Suprapubic skin (tissue), 4 donors: ENCODE measurements at regions not wholly inside any gene's neighbourhood (a gene's known extent, or its start where the extent isn't known, plus 50 kb on each side); places are given as distances from the start of the nearest gene placed in this dataset.

Experiments
- DNase-seq, 2 donors: peaks; one replicate each; pipeline ENCODE4 v3.0.0-alpha.2; 2019; ENCODE audit warnings: low spot score in 2 of 2
- H3K27ac ChIP-seq: fragments of 200-600 bp; sonication (generic); one replicate; pipeline ENCODE4 v1.5.1; 2019
- H3K27me3 ChIP-seq: fragments of 200-600 bp; sonication (generic); one replicate; pipeline ENCODE4 v1.5.1; 2019
- H3K36me3 ChIP-seq: fragments of 200-600 bp; sonication (generic); one replicate; pipeline ENCODE4 v1.5.1; 2019
- H3K4me1 ChIP-seq: fragments of 200-600 bp; sonication (generic); one replicate; pipeline ENCODE4 v1.5.1; 2019
- H3K4me3 ChIP-seq: fragments of 200-600 bp; sonication (generic); one replicate; pipeline ENCODE4 v1.5.1; 2019; ENCODE audit warnings: mild to moderate bottlenecking
- H3K9me3 ChIP-seq: fragments of 200-600 bp; sonication (generic); one replicate; pipeline ENCODE4 v1.5.1; 2019
- CTCF ChIP-seq, 2 donors: fragments of 200-600 bp in 1 of 2; fragments of 450-650 bp in 1 of 2; sonication (generic) in 1 of 2; IDR thresholded peaks; one replicate each; pipeline ENCODE4 v1.5.1; 2016 to 2019; ENCODE audit warnings: antibody characterized with exemption in 2 of 2, mild to moderate bottlenecking in 1 of 2, moderate library complexity in 1 of 2
- EP300 ChIP-seq: sonication (generic); formaldehyde crosslinking; IDR thresholded peaks from one replicate; pipeline ENCODE4 v1.6.1; 2017; ENCODE audit warnings: antibody characterized with exemption
- POLR2A ChIP-seq, 2 donors: fragments of 450-650 bp; IDR thresholded peaks; one replicate each; pipeline ENCODE4 v1.6.1; 2017; ENCODE audit warnings: antibody characterized with exemption in 2 of 2, mild to moderate bottlenecking in 2 of 2, moderate library complexity in 2 of 2
- POLR2AphosphoS5 ChIP-seq, 3 donors: sonication (generic); formaldehyde crosslinking; IDR thresholded peaks; one replicate each; pipeline ENCODE4 v1.6.1; 2017; ENCODE audit warnings: antibody characterized with exemption in 3 of 3
- WGBS: methylation state at CpG from one replicate; pipeline ENCODE4 v1.1.5; 2018; 5-methylcytosine and 5-hydroxymethylcytosine counted together

GRCh38 chr7:52708846-52709245 is 326.6 kb upstream of the POM121L12 start:
- DNase-seq: no peak
- TF ChIP-seq EP300: no peak
- no peak for TF ChIP-seq CTCF (IDR thresholded peaks at IDR 0.05)
- TF ChIP-seq POLR2AphosphoS5 (IDR thresholded peaks at IDR 0.05): no peak
- no peak for TF ChIP-seq POLR2A (IDR thresholded peaks at IDR 0.05)
- H3K4me1 ChIP-seq: no peaks in the 10 kb centered on the region
- H3K27ac ChIP-seq: no peak overlapping the region
- H3K4me3 ChIP-seq: no peak overlapping the region
- peaks cover 5% of the 10 kb centered on the region for H3K9me3 ChIP-seq
- H3K36me3 ChIP-seq: no peaks in the 10 kb centered on the region
- no peaks in the 10 kb centered on the region for H3K27me3 ChIP-seq
- 59% methylated on average over 3 of the region's 3 CpGs for WGBS

- H3K36me3 ChIP-seq: no peaks in the 10 kb centered on the region
- no peak for DNase-seq
- no peaks in the 10 kb centered on the region for H3K27me3 ChIP-seq
- H3K4me3 ChIP-seq: no peak overlapping the region
- WGBS: 69% methylated on average over 2 of the region's 2 CpGs
- no peak overlapping the region for H3K27ac ChIP-seq
- no peaks in the 10 kb centered on the region for H3K4me1 ChIP-seq
- no peaks in the 10 kb centered on the region for H3K9me3 ChIP-seq
- TF ChIP-seq EP300: no peak
- TF ChIP-seq POLR2A (IDR thresholded peaks at IDR 0.05): no peak
- TF ChIP-seq POLR2AphosphoS5 (IDR thresholded peaks at IDR 0.05): no peak
- TF ChIP-seq CTCF (IDR thresholded peaks at IDR 0.05): no peak
Measured at GRCh38 chr7:52705768-52706167, 329.7 kb upstream of the POM121L12 start.

GRCh38 chr7:52700349-52700748 is 335.1 kb upstream of the POM121L12 start:
- TF ChIP-seq POLR2A (IDR thresholded peaks at IDR 0.05) (no peak), POLR2AphosphoS5 (IDR thresholded peaks at IDR 0.05) (no peak), EP300 (no peak), CTCF (IDR thresholded peaks at IDR 0.05) (no peak)
- DNase-seq: no peak
- Histone ChIP-seq H3K9me3 (no peaks in the 10 kb centered on the region), H3K27me3 (no peaks in the 10 kb centered on the region), H3K36me3 (no peaks in the 10 kb centered on the region), H3K4me1 (no peaks in the 10 kb centered on the region), H3K27ac (no peak overlapping the region), H3K4me3 (no peak overlapping the region)
- WGBS: 64% methylated on average over 2 of the region's 2 CpGs

- Histone ChIP-seq H3K4me1 (no peaks in the 10 kb centered on the region), H3K27ac (no peak overlapping the region), H3K4me3 (no peak overlapping the region), H3K9me3 (no peaks in the 10 kb centered on the region), H3K36me3 (no peaks in the 10 kb centered on the region), H3K27me3 (no peaks in the 10 kb centered on the region)
- TF ChIP-seq CTCF (IDR thresholded peaks at IDR 0.05) (no peak), POLR2AphosphoS5 (IDR thresholded peaks at IDR 0.05) (no peak), POLR2A (IDR thresholded peaks at IDR 0.05) (no peak), EP300 (no peak)
- WGBS: 36% methylated on average over 5 of the region's 5 CpGs
- no peak for DNase-seq
Measured at GRCh38 chr7:52695973-52696595, 339.3 kb upstream of the POM121L12 start.

- H3K4me1 ChIP-seq: no peaks in the 10 kb centered on the region
- no peaks in the 10 kb centered on the region for H3K27me3 ChIP-seq
- H3K4me3 ChIP-seq: no peak overlapping the region
- no peaks in the 10 kb centered on the region for H3K9me3 ChIP-seq
- no peaks in the 10 kb centered on the region for H3K36me3 ChIP-seq
- WGBS: 53% methylated on average over 1 of the region's 1 CpG
- DNase-seq: no peak
- H3K27ac ChIP-seq: no peak overlapping the region
- TF ChIP-seq EP300 (no peak), POLR2AphosphoS5 (IDR thresholded peaks at IDR 0.05) (no peak), POLR2A (IDR thresholded peaks at IDR 0.05) (no peak), CTCF (IDR thresholded peaks at IDR 0.05) (no peak)
Measured at GRCh38 chr7:52691257-52691656, 344.2 kb upstream of the POM121L12 start.
